Thyroid gland (tissue), 4 donors: ENCODE measurements at regions not wholly inside any gene's neighbourhood (a gene's known extent, or its start where the extent isn't known, plus 50 kb on each side); places are given as distances from the start of the nearest gene placed in this dataset.

Source experiments
- DNase-seq, 2 donors: peaks; one replicate each; pipeline ENCODE4 v3.0.0-alpha.2; 2019
- H3K27ac ChIP-seq, 3 donors: fragments of 200-600 bp; sonication (generic); 1 replicate in 2 of 3; 2 replicates in 1 of 3; pipeline ENCODE4 v1.5.1; 2016 to 2019; ENCODE audit warnings: mild to moderate bottlenecking in 1 of 3, moderate library complexity in 1 of 3
- H3K27me3 ChIP-seq: fragments of 200-600 bp; sonication (generic); one replicate; pipeline ENCODE4 v1.5.1; 2019
- H3K36me3 ChIP-seq, 2 donors: fragments of 200-600 bp; sonication (generic); one replicate each; pipeline ENCODE4 v1.5.1; 2016 to 2019
- H3K4me1 ChIP-seq, 2 donors: fragments of 200-600 bp; sonication (generic); one replicate each; pipeline ENCODE4 v1.5.1; 2017 to 2019
- H3K4me3 ChIP-seq, 3 donors: fragments of 200-600 bp; sonication (generic); replicated peaks in 1 of 3; 1 replicate in 2 of 3; 2 replicates in 1 of 3; pipeline ENCODE4 v1.5.1; 2016; ENCODE audit warnings: mild to moderate bottlenecking in 1 of 3
- H3K9me3 ChIP-seq: fragments of 200-600 bp; sonication (generic); one replicate; pipeline ENCODE4 v1.5.1; 2017
- POLR2A ChIP-seq, 2 donors: fragments of 450-650 bp; IDR thresholded peaks; one replicate each; pipeline ENCODE4 v1.6.1; 2017; ENCODE audit warnings: antibody characterized with exemption in 2 of 2, mild to moderate bottlenecking in 2 of 2, moderate library complexity in 1 of 2
- WGBS, 2 donors: methylation state at CpG; one replicate each; pipeline ENCODE4 v1.1.5; 2017; 5-methylcytosine and 5-hydroxymethylcytosine counted together
- intact Hi-C: fragments of 100-400 bp; cut with DNase I; formaldehyde crosslinking; loops from one replicate; pipeline ENCODE4 v1.15.1; 2023
- TF ChIP-seq, protein P1 (sequence below), 6 experiments: fragments of 200-600 bp in 3 of 6; fragments of 450-650 bp in 3 of 6; sonication (generic) in 3 of 6; IDR thresholded peaks; one replicate each; pipeline ENCODE4 v1.5.1; 2016 to 2019; ENCODE audit warnings: antibody characterized with exemption in 6 of 6, mild to moderate bottlenecking in 2 of 6, inconsistent platforms in 1 of 6, moderate library complexity in 1 of 6

DNA sequence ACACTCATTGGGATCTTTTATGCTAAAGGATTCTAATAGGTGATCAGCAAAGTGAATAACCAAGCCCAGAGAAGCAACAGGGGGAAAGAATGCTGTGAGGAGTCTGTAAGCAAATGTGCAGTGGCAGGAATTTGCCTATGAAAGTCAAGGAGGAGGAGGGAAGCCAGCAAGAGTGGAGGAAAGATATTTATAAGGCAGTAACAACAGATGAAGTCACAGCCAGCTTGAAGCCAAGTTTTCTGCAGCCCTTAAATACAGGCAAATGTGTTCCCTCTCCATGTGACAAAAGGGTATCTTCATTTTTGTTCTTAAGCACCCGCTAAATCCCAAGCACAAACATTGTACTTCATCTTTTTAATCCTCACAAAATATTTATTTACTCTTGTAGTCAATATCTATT lies 275.0 kb upstream of the CLNK start:
- intact Hi-C loops: no loop called here
- Histone ChIP-seq H3K27ac (no peak overlapping the region), H3K36me3 (no peaks in the 10 kb centered on the region), H3K9me3 (no peaks in the 10 kb centered on the region), H3K27me3 (no peaks in the 10 kb centered on the region), H3K4me1 (no peaks in the 10 kb centered on the region), H3K4me3 (no peak overlapping the region)
- WGBS, 2 donors: 45 to 60% methylated on average over 1 of the region's 1 CpG
- TF ChIP-seq POLR2A (IDR thresholded peaks at IDR 0.05): no peak
- TF ChIP-seq, protein P1, sequence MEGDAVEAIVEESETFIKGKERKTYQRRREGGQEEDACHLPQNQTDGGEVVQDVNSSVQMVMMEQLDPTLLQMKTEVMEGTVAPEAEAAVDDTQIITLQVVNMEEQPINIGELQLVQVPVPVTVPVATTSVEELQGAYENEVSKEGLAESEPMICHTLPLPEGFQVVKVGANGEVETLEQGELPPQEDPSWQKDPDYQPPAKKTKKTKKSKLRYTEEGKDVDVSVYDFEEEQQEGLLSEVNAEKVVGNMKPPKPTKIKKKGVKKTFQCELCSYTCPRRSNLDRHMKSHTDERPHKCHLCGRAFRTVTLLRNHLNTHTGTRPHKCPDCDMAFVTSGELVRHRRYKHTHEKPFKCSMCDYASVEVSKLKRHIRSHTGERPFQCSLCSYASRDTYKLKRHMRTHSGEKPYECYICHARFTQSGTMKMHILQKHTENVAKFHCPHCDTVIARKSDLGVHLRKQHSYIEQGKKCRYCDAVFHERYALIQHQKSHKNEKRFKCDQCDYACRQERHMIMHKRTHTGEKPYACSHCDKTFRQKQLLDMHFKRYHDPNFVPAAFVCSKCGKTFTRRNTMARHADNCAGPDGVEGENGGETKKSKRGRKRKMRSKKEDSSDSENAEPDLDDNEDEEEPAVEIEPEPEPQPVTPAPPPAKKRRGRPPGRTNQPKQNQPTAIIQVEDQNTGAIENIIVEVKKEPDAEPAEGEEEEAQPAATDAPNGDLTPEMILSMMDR (IDR thresholded peaks at IDR 0.05): no peak
- no peak for DNase-seq

DNA sequence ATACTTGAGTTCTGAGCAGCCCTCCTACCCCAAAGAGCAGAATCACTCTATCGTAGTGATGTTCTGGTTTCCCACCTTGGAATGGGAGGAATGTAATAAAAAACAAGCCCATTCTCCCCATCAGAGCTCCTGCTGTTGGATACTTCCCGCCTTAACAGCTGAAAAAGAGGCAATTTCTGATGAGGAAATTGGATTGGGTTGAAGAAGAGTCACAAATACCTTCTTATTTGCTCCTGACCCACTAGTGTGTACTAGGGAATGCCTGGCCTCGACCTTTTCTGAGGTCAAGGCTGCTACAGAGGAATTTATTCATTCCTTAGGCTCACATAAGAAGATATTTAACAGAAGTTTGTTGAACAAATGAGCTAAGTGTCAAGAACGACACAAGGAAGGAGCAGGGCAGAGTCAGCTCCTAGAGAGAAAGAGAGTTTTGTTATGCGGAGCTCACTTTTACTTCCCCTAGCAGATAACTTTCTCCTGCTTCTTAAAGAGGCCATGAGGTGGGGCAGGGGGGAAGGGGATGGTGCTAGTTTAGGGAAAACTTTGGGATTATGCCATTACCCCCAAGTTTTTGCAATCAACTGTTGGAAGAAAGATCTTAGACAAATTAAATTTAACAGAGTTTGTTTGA lies 273.8 kb upstream of the CLNK start:
- DNase-seq: no peak
- TF ChIP-seq POLR2A (IDR thresholded peaks at IDR 0.05): no peak
- TF ChIP-seq, protein P1 (IDR thresholded peaks at IDR 0.05): no peak
- no peaks in the 10 kb centered on the region for H3K27me3 ChIP-seq
- intact Hi-C loops: no loop called here
- H3K4me1 ChIP-seq: no peaks in the 10 kb centered on the region
- WGBS, 2 donors: 69 to 70% methylated on average over 5 of the region's 5 CpGs
- no peak overlapping the region for H3K4me3 ChIP-seq
- H3K27ac ChIP-seq: no peak overlapping the region
- no peaks in the 10 kb centered on the region for H3K36me3 ChIP-seq
- no peaks in the 10 kb centered on the region for H3K9me3 ChIP-seq

DNA sequence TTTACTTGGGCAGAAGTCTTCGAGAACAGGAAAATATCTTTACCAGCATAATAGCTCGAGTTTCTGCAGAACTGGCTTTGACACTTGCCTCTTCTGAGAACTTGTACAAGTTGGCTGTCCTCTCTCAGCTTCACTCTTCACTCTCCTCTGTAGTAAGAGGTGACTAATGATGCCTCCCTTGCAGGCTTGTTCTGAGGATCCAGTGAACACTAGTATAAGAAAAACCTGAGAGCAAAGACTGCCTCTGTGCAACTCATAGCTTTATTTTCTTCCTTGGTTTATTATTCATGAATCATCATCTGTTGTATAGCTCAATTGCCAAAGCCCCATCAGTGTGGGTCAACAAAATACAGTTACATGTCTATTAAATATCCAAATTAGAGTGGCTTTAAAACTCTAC lies 266.7 kb upstream of the CLNK start:
- intact Hi-C loops: no loop called here
- Histone ChIP-seq H3K9me3 (no peaks in the 10 kb centered on the region), H3K36me3 (no peaks in the 10 kb centered on the region), H3K4me3 (no peak overlapping the region), H3K4me1 (no peaks in the 10 kb centered on the region), H3K27ac (no peak overlapping the region), H3K27me3 (no peaks in the 10 kb centered on the region)
- TF ChIP-seq, protein P1 (IDR thresholded peaks at IDR 0.05): no peak
- no peak for TF ChIP-seq POLR2A (IDR thresholded peaks at IDR 0.05)
- WGBS, 2 donors: 73 to 82% methylated on average over 2 of the region's 2 CpGs
- DNase-seq: no peak

DNA sequence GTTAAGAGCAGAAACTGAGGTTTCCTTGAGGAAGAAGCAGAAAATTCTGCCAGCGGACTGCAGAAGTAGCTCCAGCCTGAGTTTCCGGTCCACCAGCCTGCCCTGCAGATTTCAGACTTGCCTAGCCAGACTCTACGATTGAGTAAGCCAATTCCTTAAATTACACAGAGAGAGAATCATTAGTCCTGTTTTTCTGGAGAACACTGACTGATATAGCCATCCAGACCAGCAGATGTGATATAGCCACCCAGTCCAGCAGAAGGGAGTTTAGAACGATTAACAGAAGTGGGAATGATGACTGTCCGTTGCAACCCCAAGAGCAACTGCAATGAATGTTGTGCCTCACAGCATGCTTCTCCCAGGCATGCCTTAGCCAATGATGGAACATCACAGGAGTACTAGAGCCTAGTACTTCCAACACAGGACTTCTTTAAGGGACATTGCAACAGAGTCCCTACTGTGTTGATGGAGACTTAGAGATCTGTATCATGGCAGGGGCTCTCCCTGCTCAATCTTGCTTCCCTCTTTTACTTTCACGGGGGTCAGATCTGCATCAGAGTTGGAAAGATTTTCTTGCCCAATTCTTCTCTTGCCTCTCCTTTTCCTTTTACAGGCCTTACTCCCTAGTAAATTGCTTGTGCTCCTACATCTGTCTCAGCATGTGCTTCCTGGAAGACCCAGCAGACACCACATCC lies 264.6 kb upstream of the CLNK start:
- Histone ChIP-seq H3K27me3 (no peaks in the 10 kb centered on the region), H3K4me3 (no peak overlapping the region), H3K27ac (no peak overlapping the region), H3K4me1 (no peaks in the 10 kb centered on the region), H3K9me3 (no peaks in the 10 kb centered on the region), H3K36me3 (no peaks in the 10 kb centered on the region)
- DNase-seq: no peak
- intact Hi-C loops: no loop called here
- TF ChIP-seq, protein P1 (IDR thresholded peaks at IDR 0.05): no peak
- no peak for TF ChIP-seq POLR2A (IDR thresholded peaks at IDR 0.05)
- WGBS, 2 donors: 89 to 91% methylated on average over 6 of the region's 6 CpGs

DNA sequence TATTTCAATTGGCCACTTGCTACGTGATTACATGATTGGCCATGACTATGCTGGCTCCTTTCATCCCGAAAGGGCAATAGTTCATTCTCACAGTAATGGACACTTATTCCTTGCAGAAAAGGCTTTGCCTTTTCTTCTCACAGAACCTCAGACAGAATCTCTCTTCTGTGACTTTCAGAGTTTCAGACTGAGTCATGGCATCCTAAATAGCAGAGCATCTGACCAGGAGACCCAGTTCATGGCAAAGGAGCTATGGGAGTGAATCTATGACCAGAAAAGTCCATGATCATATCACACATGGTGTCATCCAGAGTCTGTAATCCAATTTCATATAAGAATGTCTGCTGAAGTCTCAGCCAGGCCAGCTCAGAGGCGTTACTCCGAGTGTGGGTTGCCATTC lies 263.3 kb upstream of the CLNK start:
- WGBS, 2 donors: 69% methylated on average over 4 of the region's 4 CpGs
- no peak overlapping the region for H3K4me3 ChIP-seq
- no peak for TF ChIP-seq POLR2A (IDR thresholded peaks at IDR 0.05)
- TF ChIP-seq, protein P1 (IDR thresholded peaks at IDR 0.05): no peak
- H3K9me3 ChIP-seq: no peaks in the 10 kb centered on the region
- no peak for DNase-seq
- H3K27ac ChIP-seq: no peak overlapping the region
- H3K36me3 ChIP-seq: no peaks in the 10 kb centered on the region
- H3K27me3 ChIP-seq: no peaks in the 10 kb centered on the region
- intact Hi-C loops: no loop called here
- no peaks in the 10 kb centered on the region for H3K4me1 ChIP-seq
